ENCODE measurements at regions not wholly inside any gene's neighbourhood (a gene's known extent, or its start where the extent isn't known, plus 50 kb on each side); places are given as distances from the start of the nearest gene placed in this dataset.

GRCh38 chr5:143567583-143568504 is 164.4 kb upstream of the NR3C1 start:
- TF ChIP-seq CTCF (IDR thresholded peaks at IDR 0.05) = no peak
- TF ChIP-seq ZMAT4 (CRISPR knock-in tag; IDR thresholded peaks at IDR 0.05) = no peak
- no peak for TF ChIP-seq AFF4 (CRISPR knock-in tag; IDR thresholded peaks at IDR 0.05; ENCODE audit: borderline replicate concordance)
- no peak for TF ChIP-seq MAX (CRISPR knock-in tag; IDR thresholded peaks at IDR 0.05)
- no peak for TF ChIP-seq IRF1 (CRISPR knock-in tag; IDR thresholded peaks at IDR 0.05)
- TF ChIP-seq ARID4B (CRISPR knock-in tag; IDR thresholded peaks at IDR 0.05; ENCODE audit: borderline replicate concordance) = no peak
- TF ChIP-seq USF2 (CRISPR knock-in tag; IDR thresholded peaks at IDR 0.05) = no peak
- no peak for TF ChIP-seq FOXP4 (CRISPR knock-in tag; IDR thresholded peaks at IDR 0.05)
- no peak for TF ChIP-seq ATF1 (CRISPR knock-in tag; IDR thresholded peaks at IDR 0.05)
